Colonic mucosa (tissue), 4 donors: ENCODE measurements at regions not wholly inside any gene's neighbourhood (a gene's known extent, or its start where the extent isn't known, plus 50 kb on each side); places are given as distances from the start of the nearest gene placed in this dataset.
"Not testable (repeated sequence)": the region's sequence is repeated elsewhere in the genome, so short reads cannot be mapped to it uniquely, and the experiment has no call there.

Source experiments
- DNase-seq: peaks from one replicate; pipeline ENCODE4 v3.0.0-alpha.2; 2020
- H3K27ac ChIP-seq: fragments of 200-600 bp; one replicate; pipeline ENCODE4 v1.8.0; 2021
- H3K27me3 ChIP-seq: fragments of 200-600 bp; one replicate; pipeline ENCODE4 v1.8.0; 2021
- H3K36me3 ChIP-seq: fragments of 200-600 bp; one replicate; pipeline ENCODE4 v1.8.0; 2021
- H3K4me1 ChIP-seq: fragments of 200-600 bp; one replicate; pipeline ENCODE4 v1.8.0; 2021; ENCODE audit warnings: mild to moderate bottlenecking
- H3K4me3 ChIP-seq: fragments of 200-600 bp; one replicate; pipeline ENCODE4 v1.8.0; 2021
- H3K9ac ChIP-seq, 2 donors: one replicate each; pipeline ENCODE4 v1.7.0; 2013; ENCODE audit warnings: control low read depth in 2 of 2, low read depth in 2 of 2, low read length in 2 of 2
- H3K9me3 ChIP-seq: fragments of 200-600 bp; one replicate; pipeline ENCODE4 v1.8.0; 2021
- CTCF ChIP-seq: fragments of 200-600 bp; IDR thresholded peaks from one replicate; pipeline ENCODE4 v1.8.0; 2022; ENCODE audit warnings: antibody characterized with exemption, mild to moderate bottlenecking
- intact Hi-C: fragments of 100-400 bp; cut with DNase I; formaldehyde crosslinking; loops from one replicate; pipeline ENCODE4 v1.14.1; 2022
- donor health status: healthy.
- donor health status: DM: no; HTN: no; CAD: no.
- donor health status: DM: no; HTN: no; CAD: no.

GRCh38 chr2:36290306-36290856 is 65.2 kb upstream of the CRIM1 start:
- no peaks in the 10 kb centered on the region for H3K4me1 ChIP-seq
- TF ChIP-seq CTCF: no peak
- H3K27me3 ChIP-seq: no peaks in the 10 kb centered on the region
- no peaks in the 10 kb centered on the region for H3K9me3 ChIP-seq
- H3K9ac ChIP-seq: no peak overlapping the region
- no peaks in the 10 kb centered on the region for H3K36me3 ChIP-seq
- H3K4me3 ChIP-seq: no peak overlapping the region
- intact Hi-C loops: no loop called here
- no peak overlapping the region for H3K27ac ChIP-seq
- DNase-seq: no peak

GRCh38 chr2:36289731-36290130 is 65.8 kb upstream of the CRIM1 start:
- no peak for DNase-seq
- Histone ChIP-seq H3K36me3 (no peaks in the 10 kb centered on the region), H3K4me3 (no peak overlapping the region), H3K27me3 (no peaks in the 10 kb centered on the region), H3K9me3 (no peaks in the 10 kb centered on the region), H3K27ac (no peak overlapping the region), H3K4me1 (no peaks in the 10 kb centered on the region), H3K9ac (no peak overlapping the region)
- intact Hi-C loops: no loop called here
- TF ChIP-seq CTCF: no peak

- TF ChIP-seq CTCF: no peak
- no peaks in the 10 kb centered on the region for H3K36me3 ChIP-seq
- intact Hi-C loops: no loop called here
- H3K27ac ChIP-seq: no peak overlapping the region
- no peaks in the 10 kb centered on the region for H3K27me3 ChIP-seq
- no peak for DNase-seq
- no peak overlapping the region for H3K4me3 ChIP-seq
- no peaks in the 10 kb centered on the region for H3K9me3 ChIP-seq
- H3K9ac ChIP-seq: no peak overlapping the region
- H3K4me1 ChIP-seq: no peaks in the 10 kb centered on the region
These were observed 68.0 kb upstream of the CRIM1 start for GRCh38 chr2:36287363-36288275.

- H3K27ac ChIP-seq, H3K9me3 ChIP-seq, H3K27me3 ChIP-seq, H3K36me3 ChIP-seq, intact Hi-C loops, H3K4me3 ChIP-seq, DNase-seq, H3K4me1 ChIP-seq, H3K9ac ChIP-seq: not testable (repeated sequence)
These were observed 76.1 kb upstream of the CRIM1 start for GRCh38 chr2:36279506-36279905.

- Histone ChIP-seq H3K9me3 (no peaks in the 10 kb centered on the region), H3K27ac (no peak overlapping the region), H3K4me1 (no peaks in the 10 kb centered on the region), H3K27me3 (no peaks in the 10 kb centered on the region), H3K36me3 (no peaks in the 10 kb centered on the region), H3K4me3 (no peak overlapping the region), H3K9ac (no peak overlapping the region)
- DNase-seq: no peak
- no peak for TF ChIP-seq CTCF
- intact Hi-C loops: no loop called here
These were observed 77.6 kb upstream of the CRIM1 start for GRCh38 chr2:36277881-36278523.
